ENCODE measurements at regions not wholly inside any gene's neighbourhood (a gene's known extent, or its start where the extent isn't known, plus 50 kb on each side); places are given as distances from the start of the nearest gene placed in this dataset.

- Histone ChIP-seq H3K27ac (ENCODE audit: insufficient read depth, low read length) (no peak overlapping the region), H3K4me1 (ENCODE audit: control insufficient read depth, insufficient read depth, low read length) (no peaks in the 10 kb centered on the region), H3K23ac (ENCODE audit: low read depth, low read length) (no peak overlapping the region), H3K14ac (replicated peaks; ENCODE audit: low read depth, low read length) (no peak overlapping the region), H3K79me1 (ENCODE audit: low read depth in 1 of 2, low read length in 2 of 2) (no peaks in the 10 kb centered on the region), H3K18ac (ENCODE audit: low read depth, low read length) (no peak overlapping the region), H4K91ac (ENCODE audit: insufficient read depth, low read depth, low read length) (no peak overlapping the region), H3K9ac (ENCODE audit: low read depth, low read length) (no peak overlapping the region), H3K4ac (ENCODE audit: low read depth, low read length) (no peak overlapping the region), H2BK15ac (ENCODE audit: low read depth, low read length) (no peak overlapping the region), H3K56ac (ENCODE audit: extremely low read depth, insufficient read depth, low read length) (no peak overlapping the region), H3K36me3 (ENCODE audit: control insufficient read depth, insufficient read depth, low read length) (no peaks in the 10 kb centered on the region), H2BK20ac (ENCODE audit: low read depth, low read length) (no peak overlapping the region), H2BK120ac (ENCODE audit: low read depth, low read length) (no peak overlapping the region), H4K8ac (ENCODE audit: low read depth in 2 of 2, low read length in 2 of 2) (no peak overlapping the region), H3K27me3 (ENCODE audit: control insufficient read depth, insufficient read depth, low read length) (no peaks in the 10 kb centered on the region), H4K20me1 (ENCODE audit: insufficient read depth, low read length) (no peaks in the 10 kb centered on the region), H3K4me3 (ENCODE audit: insufficient read depth, low read depth, low read length) (no peak overlapping the region), H3K9me1 (ENCODE audit: insufficient read depth, low read length) (no peaks in the 10 kb centered on the region), H2AK9ac (replicated peaks; ENCODE audit: low read depth, low read length, poor library complexity) (no peak overlapping the region), H2BK5ac (ENCODE audit: low read depth, low read length, poor library complexity, severe bottlenecking) (no peak overlapping the region), H3K9me3 (ENCODE audit: control insufficient read depth, insufficient read depth, low read length) (no peaks in the 10 kb centered on the region), H3K4me2 (ENCODE audit: low read depth, low read length) (no peak overlapping the region), H2AFZ (replicated peaks; ENCODE audit: low read length, poor library complexity) (no peak overlapping the region), H4K5ac (ENCODE audit: low read depth, low read length) (no peak overlapping the region), H2AK5ac (ENCODE audit: low read depth, low read length) (no peak overlapping the region)
- TF ChIP-seq NFE2L2 (IDR thresholded peaks at IDR 0.05; ENCODE audit: low read depth, low read length) = no peak
- TF ChIP-seq SMC3 (IDR thresholded peaks at IDR 0.05; ENCODE audit: low read depth, low read length) = no peak
- TF ChIP-seq CTCF (conservative IDR thresholded peaks at IDR 0.05; ENCODE audit: low read depth, low read length) = no peak
- no peak for TF ChIP-seq USF2 (IDR thresholded peaks at IDR 0.05; ENCODE audit: low read depth, low read length)
- CTCF ChIA-PET = no interaction called here
- dilution Hi-C loops (cut with HindIII; ENCODE audit: low sequenced_read_pairs, unreplicated experiment) (no loop called here), intact Hi-C loops (cut with micrococcal nuclease) (no loop called here), in situ Hi-C loops (cut with MboI; ENCODE audit: low sequenced_read_pairs) (no loop called here)
- no CpG with 5 or more reads among the region's 5 CpGs for WGBS, 2 experiments (ENCODE audit: extremely low coverage in 2 of 2, insufficient read length in 1 of 2)
- DNase-seq (no peak), ATAC-seq (ENCODE audit: low read depth) (no peak)
- POLR2A ChIA-PET (ENCODE audit: unreplicated experiment) = no interaction called here
- no TSS peak for BruUV-seq (replicated peaks)
Observed at GRCh38 chr5:51521583-51521982, 138.3 kb downstream of the ISL1 start.
